ENCODE measurements at regions not wholly inside any gene's neighbourhood (a gene's known extent, or its start where the extent isn't known, plus 50 kb on each side); places are given as distances from the start of the nearest gene placed in this dataset.

DNA sequence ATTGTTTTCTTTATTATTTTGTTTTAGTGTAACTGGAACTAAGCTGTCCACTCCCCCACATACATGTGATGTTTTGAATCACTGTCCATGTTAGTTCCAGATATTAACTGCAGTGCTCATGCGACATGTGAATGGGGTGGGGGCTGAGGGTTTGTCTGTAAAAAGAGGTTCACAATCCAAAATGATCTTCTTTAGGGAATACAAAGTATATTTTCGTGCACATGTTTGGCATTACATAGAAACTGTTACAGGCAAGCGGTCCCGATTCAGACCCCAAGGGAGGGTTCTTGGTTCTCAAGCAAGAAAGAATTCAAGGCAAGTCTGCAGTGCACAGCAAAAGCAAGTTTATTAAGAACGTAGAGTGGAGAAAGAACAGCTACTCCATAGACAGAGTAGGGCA lies 296.5 kb upstream of the CLNK start:
- intact Hi-C loops (cut with DNase I) = no loop called here
- Histone ChIP-seq H3K27ac (no peak overlapping the region), H3K4me1 (peaks cover 4% of the 10 kb centered on the region), H3K27me3 (no peaks in the 10 kb centered on the region), H3K36me3 (replicated peaks in 1 of 2; ENCODE audit: insufficient read depth in 1 of 2, low read depth in 2 of 2) (no peaks in the 10 kb centered on the region), H3K9me3 (no peaks in the 10 kb centered on the region), H3K4me3 (no peak overlapping the region)
- DNase-seq = no peak
- no peak for ATAC-seq
- TF ChIP-seq, protein P1, sequence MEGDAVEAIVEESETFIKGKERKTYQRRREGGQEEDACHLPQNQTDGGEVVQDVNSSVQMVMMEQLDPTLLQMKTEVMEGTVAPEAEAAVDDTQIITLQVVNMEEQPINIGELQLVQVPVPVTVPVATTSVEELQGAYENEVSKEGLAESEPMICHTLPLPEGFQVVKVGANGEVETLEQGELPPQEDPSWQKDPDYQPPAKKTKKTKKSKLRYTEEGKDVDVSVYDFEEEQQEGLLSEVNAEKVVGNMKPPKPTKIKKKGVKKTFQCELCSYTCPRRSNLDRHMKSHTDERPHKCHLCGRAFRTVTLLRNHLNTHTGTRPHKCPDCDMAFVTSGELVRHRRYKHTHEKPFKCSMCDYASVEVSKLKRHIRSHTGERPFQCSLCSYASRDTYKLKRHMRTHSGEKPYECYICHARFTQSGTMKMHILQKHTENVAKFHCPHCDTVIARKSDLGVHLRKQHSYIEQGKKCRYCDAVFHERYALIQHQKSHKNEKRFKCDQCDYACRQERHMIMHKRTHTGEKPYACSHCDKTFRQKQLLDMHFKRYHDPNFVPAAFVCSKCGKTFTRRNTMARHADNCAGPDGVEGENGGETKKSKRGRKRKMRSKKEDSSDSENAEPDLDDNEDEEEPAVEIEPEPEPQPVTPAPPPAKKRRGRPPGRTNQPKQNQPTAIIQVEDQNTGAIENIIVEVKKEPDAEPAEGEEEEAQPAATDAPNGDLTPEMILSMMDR (IDR thresholded peaks at IDR 0.05) = no peak
- no peak for TF ChIP-seq POLR2A (IDR thresholded peaks at IDR 0.05)
- WGBS, 2 donors = 49 to 56% methylated on average over 5 of the region's 5 CpGs

DNA sequence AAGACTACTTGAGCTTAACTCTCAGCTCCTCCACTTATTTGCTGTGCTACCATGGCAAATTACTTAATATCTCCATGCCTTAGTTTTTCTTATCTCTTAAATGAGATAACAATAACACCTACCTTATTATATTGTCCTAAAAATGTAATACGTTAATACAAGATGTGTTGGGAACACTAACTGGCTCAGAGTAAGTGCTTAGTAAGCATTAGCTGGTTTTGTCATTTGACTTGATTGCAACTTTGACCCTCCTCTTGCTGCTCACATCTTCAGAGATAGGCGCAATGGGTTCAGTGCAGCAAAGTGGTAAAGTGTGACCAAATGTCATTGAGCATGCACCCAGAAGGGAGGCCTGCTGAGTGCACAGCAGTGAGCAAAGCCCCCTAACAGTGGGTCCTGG lies 294.5 kb upstream of the CLNK start:
- H3K4me3 ChIP-seq = no peak overlapping the region
- ATAC-seq (no peak), DNase-seq (no peak)
- no peaks in the 10 kb centered on the region for H3K9me3 ChIP-seq
- peaks cover 4% of the 10 kb centered on the region for H3K4me1 ChIP-seq
- H3K27me3 ChIP-seq = no peaks in the 10 kb centered on the region
- H3K36me3 ChIP-seq (replicated peaks in 1 of 2; ENCODE audit: insufficient read depth in 1 of 2, low read depth in 2 of 2) = no peaks in the 10 kb centered on the region
- no peak overlapping the region for H3K27ac ChIP-seq
- intact Hi-C loops (cut with DNase I) = no loop called here
- TF ChIP-seq, protein P1 (IDR thresholded peaks at IDR 0.05) = no peak
- no peak for TF ChIP-seq POLR2A (IDR thresholded peaks at IDR 0.05)
- WGBS, 2 donors = 74 to 82% methylated on average over 2 of the region's 2 CpGs

DNA sequence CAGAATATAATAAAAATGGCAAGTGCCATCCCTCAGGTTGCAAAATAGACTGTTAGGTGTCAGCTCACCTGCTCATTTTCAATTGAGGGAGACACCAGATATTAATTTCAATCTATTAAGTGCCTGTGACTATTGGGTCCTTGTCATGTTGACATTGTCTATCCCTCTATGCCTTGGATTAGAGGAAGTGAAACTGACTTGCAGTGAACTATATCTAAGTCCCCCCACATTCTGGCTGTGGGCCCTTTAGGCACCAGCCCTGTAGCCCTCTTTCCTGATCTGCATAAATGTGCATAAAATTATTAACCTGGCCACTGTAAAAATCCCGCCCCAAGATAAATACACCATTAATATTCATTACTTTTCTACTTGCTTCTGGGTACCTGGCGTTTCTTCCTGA lies 293.0 kb upstream of the CLNK start:
- Histone ChIP-seq H3K9me3 (no peaks in the 10 kb centered on the region), H3K4me3 (no peak overlapping the region), H3K36me3 (replicated peaks in 1 of 2; ENCODE audit: insufficient read depth in 1 of 2, low read depth in 2 of 2) (no peaks in the 10 kb centered on the region), H3K27ac (no peak overlapping the region), H3K27me3 (no peaks in the 10 kb centered on the region), H3K4me1 (peaks cover 4% of the 10 kb centered on the region)
- WGBS, 2 donors = 51 to 58% methylated on average over 2 of the region's 2 CpGs
- no peak for ATAC-seq
- TF ChIP-seq, protein P1 (IDR thresholded peaks at IDR 0.05) = no peak
- no peak for TF ChIP-seq POLR2A (IDR thresholded peaks at IDR 0.05)
- DNase-seq = no peak
- intact Hi-C loops (cut with DNase I) = no loop called here

DNA sequence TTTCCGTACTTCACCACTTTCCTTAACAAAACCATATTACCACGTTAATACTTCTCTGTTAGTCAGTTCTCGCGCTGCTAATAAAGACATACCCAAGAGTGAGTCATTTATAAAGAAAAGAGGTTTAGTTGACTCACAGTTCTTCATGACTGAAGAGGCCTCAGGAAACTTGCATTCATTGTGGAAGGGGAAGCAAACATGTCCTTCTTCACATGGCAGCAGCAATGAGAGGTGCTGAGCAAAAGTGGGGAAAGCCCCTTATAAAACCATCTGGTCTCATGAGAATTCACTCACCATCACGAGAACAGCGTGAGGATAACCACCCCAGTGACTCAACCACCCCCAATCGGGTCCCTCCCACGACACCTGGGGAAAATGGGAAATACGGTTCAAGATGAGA lies 289.8 kb upstream of the CLNK start:
- no peaks in the 10 kb centered on the region for H3K36me3 ChIP-seq (replicated peaks in 1 of 2; ENCODE audit: insufficient read depth in 1 of 2, low read depth in 2 of 2)
- ATAC-seq (no peak), DNase-seq (no peak)
- H3K4me1 ChIP-seq = no peaks in the 10 kb centered on the region
- no peak for TF ChIP-seq POLR2A (IDR thresholded peaks at IDR 0.05)
- TF ChIP-seq, protein P1 (IDR thresholded peaks at IDR 0.05) = no peak
- 78 to 81% methylated on average over 9 of the region's 9 CpGs for WGBS, 2 donors
- H3K4me3 ChIP-seq = no peak overlapping the region
- intact Hi-C loops (cut with DNase I) = no loop called here
- no peak overlapping the region for H3K27ac ChIP-seq
- no peaks in the 10 kb centered on the region for H3K27me3 ChIP-seq
- no peaks in the 10 kb centered on the region for H3K9me3 ChIP-seq

DNA sequence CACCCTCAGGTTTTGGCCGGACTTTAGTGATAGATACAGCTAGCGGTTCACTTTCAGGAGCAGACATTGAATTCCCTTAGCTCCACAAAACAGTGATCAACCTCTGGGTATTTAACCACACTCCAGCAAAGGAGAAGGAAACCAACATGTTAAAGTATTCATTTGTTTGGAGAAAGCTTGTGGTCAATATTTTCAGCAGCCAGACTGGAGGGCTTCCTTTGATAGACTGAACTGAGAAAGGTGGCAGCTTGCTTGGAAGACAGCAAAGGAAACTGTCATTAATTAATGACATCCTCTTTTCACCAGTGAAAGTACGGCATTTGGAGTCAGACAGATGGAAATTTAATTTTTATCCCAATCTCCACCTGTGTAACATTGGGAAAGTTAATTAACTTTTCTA lies 289.1 kb upstream of the CLNK start:
- Histone ChIP-seq H3K27me3 (no peaks in the 10 kb centered on the region), H3K4me1 (no peaks in the 10 kb centered on the region), H3K4me3 (no peak overlapping the region), H3K27ac (no peak overlapping the region), H3K9me3 (no peaks in the 10 kb centered on the region), H3K36me3 (replicated peaks in 1 of 2; ENCODE audit: insufficient read depth in 1 of 2, low read depth in 2 of 2) (no peaks in the 10 kb centered on the region)
- no peak for DNase-seq
- no peak for TF ChIP-seq POLR2A (IDR thresholded peaks at IDR 0.05)
- TF ChIP-seq, protein P1 (IDR thresholded peaks at IDR 0.05) = no peak
- no peak for ATAC-seq
- intact Hi-C loops (cut with DNase I) = no loop called here
- WGBS, 2 donors = 40 to 54% methylated on average over 3 of the region's 3 CpGs

All from body of pancreas (tissue), 4 donors.